ENCODE measurements at regions not wholly inside any gene's neighbourhood (a gene's known extent, or its start where the extent isn't known, plus 50 kb on each side); places are given as distances from the start of the nearest gene placed in this dataset.

GRCh38 chr20:48227381-48227780, 442.1 kb upstream of the SULF2 start:
- intact Hi-C loops (cut with micrococcal nuclease; ENCODE audit: unreplicated experiment) = no loop called here
- peaks cover 15% of the 10 kb centered on the region for H3K9me3 Mint-ChIP-seq (ENCODE audit: low read depth, unreplicated experiment)
- DNase-seq = no peak
- CTCF ChIA-PET = interaction anchor here (0.7 kb wide), 1 partner anchor 11 kb away, joined by 3 read pairs; no protein-coding TSS in a partner anchor
- H3K4me1 Mint-ChIP-seq (ENCODE audit: low read depth, unreplicated experiment) = no peaks in the 10 kb centered on the region
- no peak for TF ChIP-seq CTCF (IDR thresholded peaks at IDR 0.05; ENCODE audit: unreplicated experiment)
- BruUV-seq (replicated peaks) = no TSS peak
- no peak overlapping the region for H3K4me3 Mint-ChIP-seq (ENCODE audit: low read depth, unreplicated experiment)
- H3K27me3 Mint-ChIP-seq (ENCODE audit: unreplicated experiment) = peaks cover 39% of the 10 kb centered on the region
- no peak overlapping the region for H3K27ac Mint-ChIP-seq (ENCODE audit: unreplicated experiment)
- no peaks in the 10 kb centered on the region for H3K36me3 Mint-ChIP-seq (ENCODE audit: insufficient read depth, unreplicated experiment)

GRCh38 chr20:48226642-48227041, 441.4 kb upstream of the SULF2 start:
- peaks cover 32% of the 10 kb centered on the region for H3K27me3 Mint-ChIP-seq (ENCODE audit: unreplicated experiment)
- H3K9me3 Mint-ChIP-seq (ENCODE audit: low read depth, unreplicated experiment) = peaks cover 14% of the 10 kb centered on the region
- H3K4me1 Mint-ChIP-seq (ENCODE audit: low read depth, unreplicated experiment) = no peaks in the 10 kb centered on the region
- H3K27ac Mint-ChIP-seq (ENCODE audit: unreplicated experiment) = no peak overlapping the region
- no peaks in the 10 kb centered on the region for H3K36me3 Mint-ChIP-seq (ENCODE audit: insufficient read depth, unreplicated experiment)
- TF ChIP-seq CTCF (IDR thresholded peaks at IDR 0.05; ENCODE audit: unreplicated experiment) = no peak
- CTCF ChIA-PET = interaction anchor here (1.4 kb wide), 1 partner anchor 69 kb away, joined by 3 read pairs; no protein-coding TSS in a partner anchor
- no peak overlapping the region for H3K4me3 Mint-ChIP-seq (ENCODE audit: low read depth, unreplicated experiment)
- no peak for DNase-seq
- no TSS peak for BruUV-seq (replicated peaks)
- intact Hi-C loops (cut with micrococcal nuclease; ENCODE audit: unreplicated experiment) = no loop called here

GRCh38 chr20:48224533-48225050, 439.3 kb upstream of the SULF2 start:
- no TSS peak for BruUV-seq (replicated peaks)
- H3K27me3 Mint-ChIP-seq (ENCODE audit: unreplicated experiment) = peaks cover 48% of the 10 kb centered on the region
- TF ChIP-seq CTCF (IDR thresholded peaks at IDR 0.05; ENCODE audit: unreplicated experiment) = no peak
- no peak overlapping the region for H3K4me3 Mint-ChIP-seq (ENCODE audit: low read depth, unreplicated experiment)
- DNase-seq = no peak
- H3K4me1 Mint-ChIP-seq (ENCODE audit: low read depth, unreplicated experiment) = no peaks in the 10 kb centered on the region
- peaks cover 2% of the 10 kb centered on the region for H3K9me3 Mint-ChIP-seq (ENCODE audit: low read depth, unreplicated experiment)
- intact Hi-C loops (cut with micrococcal nuclease; ENCODE audit: unreplicated experiment) = no loop called here
- H3K27ac Mint-ChIP-seq (ENCODE audit: unreplicated experiment) = no peak overlapping the region
- CTCF ChIA-PET = no interaction called here
- H3K36me3 Mint-ChIP-seq (ENCODE audit: insufficient read depth, unreplicated experiment) = no peaks in the 10 kb centered on the region

GRCh38 chr20:48223715-48224114, 438.4 kb upstream of the SULF2 start:
- Mint-ChIP-seq H3K9me3 (ENCODE audit: low read depth, unreplicated experiment) (peaks cover 1% of the 10 kb centered on the region), H3K4me3 (ENCODE audit: low read depth, unreplicated experiment) (no peak overlapping the region), H3K27me3 (ENCODE audit: unreplicated experiment) (peaks cover 56% of the 10 kb centered on the region), H3K27ac (ENCODE audit: unreplicated experiment) (no peak overlapping the region), H3K36me3 (ENCODE audit: insufficient read depth, unreplicated experiment) (no peaks in the 10 kb centered on the region), H3K4me1 (ENCODE audit: low read depth, unreplicated experiment) (no peaks in the 10 kb centered on the region)
- no peak for TF ChIP-seq CTCF (IDR thresholded peaks at IDR 0.05; ENCODE audit: unreplicated experiment)
- BruUV-seq (replicated peaks) = no TSS peak
- DNase-seq = no peak
- intact Hi-C loops (cut with micrococcal nuclease; ENCODE audit: unreplicated experiment) = no loop called here
- CTCF ChIA-PET = interaction anchor here (1.1 kb wide), 1 partner anchor 11 kb away, joined by 3 read pairs; no protein-coding TSS in a partner anchor
